ENCODE measurements at regions not wholly inside any gene's neighbourhood (a gene's known extent, or its start where the extent isn't known, plus 50 kb on each side); places are given as distances from the start of the nearest gene placed in this dataset.

- Mint-ChIP-seq H3K36me3 (ENCODE audit: low read depth) (no peaks in the 10 kb centered on the region), H3K27ac (no peak overlapping the region), H3K27me3 (ENCODE audit: insufficient read depth) (peaks cover 8% of the 10 kb centered on the region), H3K4me3 (no peak overlapping the region), H3K9me3 (no peaks in the 10 kb centered on the region), H3K4me1 (ENCODE audit: low read depth) (no peaks in the 10 kb centered on the region)
- intact Hi-C loops (cut with micrococcal nuclease) = no loop called here
- DNase-seq (ENCODE audit: low spot score) = no peak
Measured at GRCh38 chr18:22552254-22552653, 134.5 kb upstream of the CTAGE1 start.

GRCh38 chr18:22552899-22553460, 135.3 kb upstream of the CTAGE1 start:
- no peaks in the 10 kb centered on the region for H3K4me1 Mint-ChIP-seq (ENCODE audit: low read depth)
- DNase-seq (ENCODE audit: low spot score) = no peak
- H3K36me3 Mint-ChIP-seq (ENCODE audit: low read depth) = no peaks in the 10 kb centered on the region
- H3K27me3 Mint-ChIP-seq (ENCODE audit: insufficient read depth) = peaks cover 15% of the 10 kb centered on the region
- H3K9me3 Mint-ChIP-seq = no peaks in the 10 kb centered on the region
- intact Hi-C loops (cut with micrococcal nuclease) = no loop called here
- no peak overlapping the region for H3K4me3 Mint-ChIP-seq
- no peak overlapping the region for H3K27ac Mint-ChIP-seq

GRCh38 chr18:22556222-22557167, 138.8 kb upstream of the CTAGE1 start:
- H3K27me3 Mint-ChIP-seq (ENCODE audit: insufficient read depth) = peaks cover 33% of the 10 kb centered on the region
- intact Hi-C loops (cut with micrococcal nuclease) = no loop called here
- DNase-seq (ENCODE audit: low spot score) = no peak
- no peaks in the 10 kb centered on the region for H3K36me3 Mint-ChIP-seq (ENCODE audit: low read depth)
- H3K9me3 Mint-ChIP-seq = no peaks in the 10 kb centered on the region
- H3K4me3 Mint-ChIP-seq = no peak overlapping the region
- H3K27ac Mint-ChIP-seq = no peak overlapping the region
- no peaks in the 10 kb centered on the region for H3K4me1 Mint-ChIP-seq (ENCODE audit: low read depth)

- intact Hi-C loops (cut with micrococcal nuclease) = no loop called here
- no peaks in the 10 kb centered on the region for H3K36me3 Mint-ChIP-seq (ENCODE audit: low read depth)
- H3K4me1 Mint-ChIP-seq (ENCODE audit: low read depth) = no peaks in the 10 kb centered on the region
- peaks cover 33% of the 10 kb centered on the region for H3K27me3 Mint-ChIP-seq (ENCODE audit: insufficient read depth)
- no peak overlapping the region for H3K27ac Mint-ChIP-seq
- DNase-seq (ENCODE audit: low spot score) = no peak
- no peak overlapping the region for H3K4me3 Mint-ChIP-seq
- no peaks in the 10 kb centered on the region for H3K9me3 Mint-ChIP-seq
Measured at GRCh38 chr18:22557168-22557941, 139.6 kb upstream of the CTAGE1 start.

- Mint-ChIP-seq H3K27ac (no peak overlapping the region), H3K36me3 (ENCODE audit: low read depth) (no peaks in the 10 kb centered on the region), H3K4me1 (ENCODE audit: low read depth) (no peaks in the 10 kb centered on the region), H3K9me3 (no peaks in the 10 kb centered on the region), H3K4me3 (no peak overlapping the region), H3K27me3 (ENCODE audit: insufficient read depth) (peaks cover 37% of the 10 kb centered on the region)
- intact Hi-C loops (cut with micrococcal nuclease) = no loop called here
- DNase-seq (ENCODE audit: low spot score) = no peak
Measured at GRCh38 chr18:22558945-22559385, 141.2 kb upstream of the CTAGE1 start.

GRCh38 chr18:22559414-22560274, 141.9 kb upstream of the CTAGE1 start:
- H3K27ac Mint-ChIP-seq = no peak overlapping the region
- no peak for DNase-seq (ENCODE audit: low spot score)
- H3K4me3 Mint-ChIP-seq = no peak overlapping the region
- H3K4me1 Mint-ChIP-seq (ENCODE audit: low read depth) = no peaks in the 10 kb centered on the region
- no peaks in the 10 kb centered on the region for H3K9me3 Mint-ChIP-seq
- intact Hi-C loops (cut with micrococcal nuclease) = loop anchor here (10.0 kb wide), 1 partner anchor 565 kb away; no protein-coding TSS in a partner anchor
- H3K36me3 Mint-ChIP-seq (ENCODE audit: low read depth) = no peaks in the 10 kb centered on the region
- H3K27me3 Mint-ChIP-seq (ENCODE audit: insufficient read depth) = peaks cover 37% of the 10 kb centered on the region

GRCh38 chr18:22560275-22560610, 142.5 kb upstream of the CTAGE1 start:
- Mint-ChIP-seq H3K27me3 (ENCODE audit: insufficient read depth) (peaks cover 37% of the 10 kb centered on the region), H3K4me1 (ENCODE audit: low read depth) (no peaks in the 10 kb centered on the region)
- intact Hi-C loops (cut with micrococcal nuclease) = loop anchor here (10.0 kb wide), 1 partner anchor 565 kb away; no protein-coding TSS in a partner anchor

GRCh38 chr18:22560797-22561196, 143.1 kb upstream of the CTAGE1 start:
- intact Hi-C loops (cut with micrococcal nuclease) = loop anchor here (10.0 kb wide), 1 partner anchor 566 kb away; no protein-coding TSS in a partner anchor
- H3K4me3 Mint-ChIP-seq = no peak overlapping the region
- no peaks in the 10 kb centered on the region for H3K4me1 Mint-ChIP-seq (ENCODE audit: low read depth)
- DNase-seq (ENCODE audit: low spot score) = no peak
- no peak overlapping the region for H3K27ac Mint-ChIP-seq
- peaks cover 37% of the 10 kb centered on the region for H3K27me3 Mint-ChIP-seq (ENCODE audit: insufficient read depth)
- H3K36me3 Mint-ChIP-seq (ENCODE audit: low read depth) = no peaks in the 10 kb centered on the region
- no peaks in the 10 kb centered on the region for H3K9me3 Mint-ChIP-seq

More at GRCh38 chr18:22560275-22560610, 142.5 kb upstream of the CTAGE1 start:
- H3K4me3 Mint-ChIP-seq = no peak overlapping the region
- DNase-seq (ENCODE audit: low spot score) = no peak
- no peaks in the 10 kb centered on the region for H3K36me3 Mint-ChIP-seq (ENCODE audit: low read depth)
- no peak overlapping the region for H3K27ac Mint-ChIP-seq
- no peaks in the 10 kb centered on the region for H3K9me3 Mint-ChIP-seq

GRCh38 chr18:22563164-22563583, 145.5 kb upstream of the CTAGE1 start:
- intact Hi-C loops (cut with micrococcal nuclease) = loop anchor here (2.0 to 10.0 kb wide), 2 partner anchors 394 to 568 kb away; partner anchors contain the start of gene GATA6
- Mint-ChIP-seq H3K4me3 (no peak overlapping the region), H3K27me3 (ENCODE audit: insufficient read depth) (peaks cover 21% of the 10 kb centered on the region), H3K36me3 (ENCODE audit: low read depth) (no peaks in the 10 kb centered on the region), H3K4me1 (ENCODE audit: low read depth) (no peaks in the 10 kb centered on the region), H3K9me3 (no peaks in the 10 kb centered on the region), H3K27ac (no peak overlapping the region)
- DNase-seq (ENCODE audit: low spot score) = no peak

- H3K27ac Mint-ChIP-seq = no peak overlapping the region
- intact Hi-C loops (cut with micrococcal nuclease) = loop anchor here (10.0 kb wide), 1 partner anchor 569 kb away; no protein-coding TSS in a partner anchor
- no peaks in the 10 kb centered on the region for H3K4me1 Mint-ChIP-seq (ENCODE audit: low read depth)
- H3K9me3 Mint-ChIP-seq = no peaks in the 10 kb centered on the region
- H3K4me3 Mint-ChIP-seq = no peak overlapping the region
- peaks cover 19% of the 10 kb centered on the region for H3K27me3 Mint-ChIP-seq (ENCODE audit: insufficient read depth)
- no peak for DNase-seq (ENCODE audit: low spot score)
- H3K36me3 Mint-ChIP-seq (ENCODE audit: low read depth) = no peaks in the 10 kb centered on the region
Measured at GRCh38 chr18:22564036-22564435, 146.3 kb upstream of the CTAGE1 start.

- DNase-seq (ENCODE audit: low spot score) = no peak
- H3K4me1 Mint-ChIP-seq (ENCODE audit: low read depth) = no peaks in the 10 kb centered on the region
- H3K4me3 Mint-ChIP-seq = no peak overlapping the region
- H3K27me3 Mint-ChIP-seq (ENCODE audit: insufficient read depth) = peaks cover 4% of the 10 kb centered on the region
- H3K27ac Mint-ChIP-seq = no peak overlapping the region
- no peaks in the 10 kb centered on the region for H3K9me3 Mint-ChIP-seq
- intact Hi-C loops (cut with micrococcal nuclease) = loop anchor here (10.0 kb wide), 1 partner anchor 572 kb away; no protein-coding TSS in a partner anchor
- no peaks in the 10 kb centered on the region for H3K36me3 Mint-ChIP-seq (ENCODE audit: low read depth)
Measured at GRCh38 chr18:22566703-22567420, 149.1 kb upstream of the CTAGE1 start.

Measured in activated T-helper 1 cell treated with anti-CD3 and anti-CD28 coated beads, Interleukin-12 subunit alpha, Interleukin-12 subunit beta, Interleukin-2, Interleukin-4 antibody, amounts not matched to agents 30 ng/mL and 10 ng/mL and 1 ng/mL, durations not matched to agents 14 hours and 24 hours and 36 hours (primary cell).